ENCODE measurements at regions not wholly inside any gene's neighbourhood (a gene's known extent, or its start where the extent isn't known, plus 50 kb on each side); places are given as distances from the start of the nearest gene placed in this dataset.
"Not testable (repeated sequence)": the region's sequence is repeated elsewhere in the genome, so short reads cannot be mapped to it uniquely, and the experiment has no call there.

DNA sequence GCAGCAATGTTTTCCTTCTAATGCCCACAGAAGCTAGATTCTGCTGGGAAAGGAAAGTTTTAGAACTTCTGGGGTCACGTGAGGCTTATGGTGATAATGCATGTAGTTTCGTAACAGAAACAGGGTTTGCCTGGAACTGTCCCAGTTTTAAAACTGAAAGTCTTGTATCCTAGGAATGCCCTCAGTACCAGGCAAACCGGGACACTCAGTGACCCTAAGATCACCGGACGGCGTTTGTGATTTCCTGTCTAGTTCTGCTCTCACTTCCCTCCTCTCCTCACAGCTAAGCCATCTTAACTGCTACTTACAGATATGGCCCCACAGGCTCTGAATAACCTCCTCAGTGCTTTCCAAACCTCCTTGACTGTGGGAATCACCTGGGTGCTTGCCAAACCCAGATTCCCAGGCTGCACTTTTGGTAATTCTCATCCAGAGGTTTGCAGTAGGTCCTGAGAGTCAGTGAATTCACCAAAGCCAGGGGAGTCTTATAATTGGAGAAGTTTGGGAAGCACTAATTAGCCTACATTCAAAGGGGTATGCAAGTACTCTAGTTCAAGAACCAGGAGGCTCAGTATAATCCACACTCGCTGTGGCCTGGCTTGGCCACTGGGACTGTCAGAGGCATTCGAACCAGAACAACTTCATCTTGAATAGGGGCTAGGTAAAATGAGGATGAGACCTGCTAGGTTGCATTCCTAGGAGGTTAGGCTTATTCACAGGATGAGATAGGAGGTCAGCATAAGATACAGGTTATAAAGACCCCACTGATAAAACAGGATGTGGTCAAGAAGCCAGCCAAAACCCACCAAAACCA, 231.6 kb upstream of the MYLIP start:
- Histone ChIP-seq H3K36me3 (ENCODE audit: control insufficient read depth in 2 of 2, insufficient read depth in 2 of 2, low read length in 2 of 2) (no peaks in the 10 kb centered on the region), H3K27me3 (ENCODE audit: control insufficient read depth in 1 of 2, insufficient read depth in 2 of 2, low read length in 2 of 2) (no peaks in the 10 kb centered on the region), H3K9ac (ENCODE audit: low read length in 2 of 2) (peak overlapping the region in 1 of 2 donors; percentile 13), H3K27ac (ENCODE audit: low read length) (peak overlapping the region; percentile 24), H3K4me3 (ENCODE audit: low read length in 2 of 2) (peak overlapping the region; percentile 7 to 55), H3K9me3 (ENCODE audit: control insufficient read depth in 2 of 2, low read length in 2 of 2) (no peaks in the 10 kb centered on the region), H3K4me1 (ENCODE audit: control insufficient read depth, insufficient read depth, low read length) (peaks cover 11% of the 10 kb centered on the region)

DNA sequence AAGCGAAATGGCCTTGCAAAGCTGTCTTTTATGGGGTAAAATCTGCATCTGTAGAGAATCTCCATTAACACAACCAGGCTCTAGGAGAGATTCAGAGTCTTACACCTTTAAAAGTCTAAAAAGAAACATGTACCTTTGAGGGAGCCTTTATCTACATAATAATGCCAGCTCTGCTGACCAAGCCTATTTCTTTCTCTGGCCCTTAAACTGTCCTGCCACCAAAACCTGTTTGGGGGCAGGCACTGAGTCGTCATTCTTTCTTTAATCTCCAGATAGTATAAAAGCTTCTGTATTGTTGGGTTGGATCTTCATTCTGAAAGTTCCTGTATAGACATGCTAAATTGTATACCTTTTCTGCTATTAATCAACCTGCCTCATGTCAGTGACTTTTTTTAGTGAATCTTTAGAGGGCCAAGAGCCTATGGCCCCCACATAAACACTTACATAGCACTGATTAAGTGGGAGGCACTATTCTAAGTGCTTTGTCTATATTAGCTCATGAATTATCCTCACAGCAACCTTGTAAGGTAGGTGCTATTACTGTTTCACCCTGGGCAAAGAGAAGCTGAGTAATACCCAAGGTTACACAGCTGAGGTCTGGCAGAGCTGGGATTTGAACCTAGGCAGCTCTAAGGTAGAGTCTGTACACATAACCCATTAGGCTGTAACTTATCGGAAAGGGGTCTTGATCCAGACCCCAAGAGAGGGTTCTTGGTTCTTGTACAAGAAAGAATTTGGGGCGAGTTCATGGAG, 232.3 kb upstream of the DTNBP1 start:
- Histone ChIP-seq H3K27ac (ENCODE audit: low read length) (no peak overlapping the region), H3K4me1 (ENCODE audit: control insufficient read depth, insufficient read depth, low read length) (peaks cover 11% of the 10 kb centered on the region), H3K4me3 (ENCODE audit: low read length in 2 of 2) (no peak overlapping the region), H3K36me3 (ENCODE audit: control insufficient read depth in 2 of 2, insufficient read depth in 2 of 2, low read length in 2 of 2) (no peaks in the 10 kb centered on the region), H3K9ac (ENCODE audit: low read length in 2 of 2) (no peak overlapping the region), H3K9me3 (ENCODE audit: control insufficient read depth in 2 of 2, low read length in 2 of 2) (no peaks in the 10 kb centered on the region), H3K27me3 (ENCODE audit: control insufficient read depth in 1 of 2, insufficient read depth in 2 of 2, low read length in 2 of 2) (no peaks in the 10 kb centered on the region)

DNA sequence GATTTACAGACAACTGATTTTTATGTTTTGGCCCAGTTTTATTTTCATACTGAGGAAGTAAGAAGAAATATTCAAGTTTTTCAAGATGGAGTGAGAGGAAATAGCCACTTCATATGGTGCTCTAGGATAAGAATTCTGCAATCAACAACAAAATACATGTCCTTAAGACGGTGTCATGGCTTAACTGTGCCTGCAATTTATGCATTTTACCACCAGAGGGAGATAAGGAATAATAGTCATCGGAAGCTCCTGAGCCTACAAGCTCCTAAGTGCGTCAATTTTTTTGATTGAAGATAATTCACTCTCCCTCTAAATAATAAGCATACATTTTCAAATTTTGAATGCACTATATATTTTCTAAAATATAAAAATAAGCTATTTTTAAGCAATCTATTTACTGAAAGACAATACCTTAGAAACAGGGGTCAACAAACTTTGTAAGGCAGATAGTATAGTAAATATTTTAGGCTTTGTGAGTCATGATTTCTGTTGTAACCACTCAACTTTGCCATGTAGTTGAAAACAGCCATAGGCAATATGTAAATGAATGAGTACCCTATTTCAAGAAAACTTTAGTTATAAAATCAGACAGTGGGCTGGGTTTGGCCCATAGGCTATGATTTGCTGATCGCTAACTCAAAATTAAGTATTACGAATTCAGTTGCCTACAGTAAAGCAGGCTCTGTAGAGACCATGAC, 230.9 kb upstream of the DTNBP1 start:
- H3K4me1 ChIP-seq (ENCODE audit: control insufficient read depth, insufficient read depth, low read length), result peaks cover 11% of the 10 kb centered on the region
- no peak overlapping the region for H3K9ac ChIP-seq (ENCODE audit: low read length in 2 of 2)
- no peaks in the 10 kb centered on the region for H3K27me3 ChIP-seq (ENCODE audit: control insufficient read depth in 1 of 2, insufficient read depth in 2 of 2, low read length in 2 of 2)
- no peak overlapping the region for H3K4me3 ChIP-seq (ENCODE audit: low read length in 2 of 2)
- H3K36me3 ChIP-seq (ENCODE audit: control insufficient read depth in 2 of 2, insufficient read depth in 2 of 2, low read length in 2 of 2), result no peaks in the 10 kb centered on the region
- H3K9me3 ChIP-seq (ENCODE audit: control insufficient read depth in 2 of 2, low read length in 2 of 2), result no peaks in the 10 kb centered on the region
- H3K27ac ChIP-seq (ENCODE audit: low read length), result no peak overlapping the region

GRCh38 chr6:15892369-15892768, 229.5 kb upstream of the DTNBP1 start:
- H3K4me1 ChIP-seq (ENCODE audit: control insufficient read depth, insufficient read depth, low read length), result peaks cover 9% of the 10 kb centered on the region
- H3K27ac ChIP-seq (ENCODE audit: low read length), result no peak overlapping the region
- H3K27me3 ChIP-seq (ENCODE audit: control insufficient read depth in 1 of 2, insufficient read depth in 2 of 2, low read length in 2 of 2), result no peaks in the 10 kb centered on the region
- no peak overlapping the region for H3K4me3 ChIP-seq (ENCODE audit: low read length in 2 of 2)
- H3K9me3 ChIP-seq (ENCODE audit: control insufficient read depth in 2 of 2, low read length in 2 of 2), result no peaks in the 10 kb centered on the region
- no peak overlapping the region for H3K9ac ChIP-seq (ENCODE audit: low read length in 2 of 2)
- H3K36me3 ChIP-seq (ENCODE audit: control insufficient read depth in 2 of 2, insufficient read depth in 2 of 2, low read length in 2 of 2), result no peaks in the 10 kb centered on the region

DNA sequence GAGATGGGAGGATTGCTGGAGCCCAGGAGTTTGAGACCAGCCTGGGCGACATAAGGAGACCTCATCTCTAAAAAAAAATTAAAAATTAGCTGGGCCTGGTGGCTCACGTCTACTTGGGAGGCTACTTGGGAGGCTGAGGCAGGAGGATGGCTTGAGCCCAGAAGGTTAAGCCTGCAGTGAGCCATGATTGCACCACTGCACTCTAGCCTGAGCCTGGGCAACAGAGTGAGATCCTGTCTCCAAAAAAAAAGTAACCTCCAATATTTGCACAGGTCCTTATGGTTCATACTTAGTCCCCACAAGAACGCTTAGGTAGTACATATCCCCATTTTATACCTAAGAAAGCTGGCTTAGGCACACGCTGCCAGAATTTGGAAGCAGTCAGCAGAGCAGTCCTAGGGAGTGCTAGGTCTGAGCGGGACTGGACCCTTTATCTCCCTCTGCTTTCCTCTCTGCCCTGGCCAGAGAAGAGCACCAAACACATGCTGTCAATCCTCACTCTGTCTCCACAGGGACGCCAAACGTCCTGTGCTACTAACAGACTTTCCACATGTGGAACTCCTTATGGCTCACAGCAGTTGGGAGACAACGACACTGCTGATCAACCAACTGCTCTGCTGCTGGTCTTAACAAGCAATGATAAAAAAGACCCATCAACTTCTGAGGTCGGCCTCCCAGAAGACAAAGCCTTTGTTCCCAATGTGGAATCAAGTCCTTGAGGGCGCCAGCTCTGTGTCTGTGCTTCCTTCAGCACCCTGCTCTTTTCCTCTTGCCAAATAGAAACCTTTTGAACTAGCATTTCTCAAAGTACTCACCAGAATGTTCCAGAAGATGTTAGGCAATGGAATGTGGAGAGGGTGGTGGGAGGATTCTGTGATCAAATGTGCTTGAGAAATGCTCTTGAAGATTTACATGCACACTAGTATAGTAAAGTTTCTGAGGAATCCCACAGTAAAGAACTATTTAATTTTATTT, 226.3 kb upstream of the DTNBP1 start:
- Histone ChIP-seq H3K9me3 (ENCODE audit: control insufficient read depth in 2 of 2, low read length in 2 of 2) (no peaks in the 10 kb centered on the region), H3K4me1 (ENCODE audit: control insufficient read depth, insufficient read depth, low read length) (no peaks in the 10 kb centered on the region), H3K4me3 (ENCODE audit: low read length in 2 of 2) (no peak overlapping the region), H3K27ac (ENCODE audit: low read length) (no peak overlapping the region), H3K27me3 (ENCODE audit: control insufficient read depth in 1 of 2, insufficient read depth in 2 of 2, low read length in 2 of 2) (no peaks in the 10 kb centered on the region), H3K9ac (ENCODE audit: low read length in 2 of 2) (no peak overlapping the region), H3K36me3 (ENCODE audit: control insufficient read depth in 2 of 2, insufficient read depth in 2 of 2, low read length in 2 of 2) (no peaks in the 10 kb centered on the region)

GRCh38 chr6:15887491-15888461, 224.9 kb upstream of the DTNBP1 start:
- Histone ChIP-seq H3K9ac (ENCODE audit: low read length in 2 of 2) (no peak overlapping the region), H3K4me3 (ENCODE audit: low read length in 2 of 2) (no peak overlapping the region), H3K4me1 (ENCODE audit: control insufficient read depth, insufficient read depth, low read length) (no peaks in the 10 kb centered on the region), H3K36me3 (ENCODE audit: control insufficient read depth in 2 of 2, insufficient read depth in 2 of 2, low read length in 2 of 2) (no peaks in the 10 kb centered on the region), H3K9me3 (ENCODE audit: control insufficient read depth in 2 of 2, low read length in 2 of 2) (no peaks in the 10 kb centered on the region), H3K27me3 (ENCODE audit: control insufficient read depth in 1 of 2, insufficient read depth in 2 of 2, low read length in 2 of 2) (no peaks in the 10 kb centered on the region), H3K27ac (ENCODE audit: low read length) (no peak overlapping the region)

- Histone ChIP-seq H3K4me1 (ENCODE audit: control insufficient read depth, insufficient read depth, low read length) (no peaks in the 10 kb centered on the region), H3K27ac (ENCODE audit: low read length) (no peak overlapping the region), H3K9me3 (ENCODE audit: control insufficient read depth in 2 of 2, low read length in 2 of 2) (no peaks in the 10 kb centered on the region), H3K27me3 (ENCODE audit: control insufficient read depth in 1 of 2, insufficient read depth in 2 of 2, low read length in 2 of 2) (no peaks in the 10 kb centered on the region), H3K4me3 (ENCODE audit: low read length in 2 of 2) (no peak overlapping the region), H3K9ac (ENCODE audit: low read length in 2 of 2) (no peak overlapping the region), H3K36me3 (ENCODE audit: control insufficient read depth in 2 of 2, insufficient read depth in 2 of 2, low read length in 2 of 2) (no peaks in the 10 kb centered on the region)
Measured at GRCh38 chr6:15885624-15886023, 222.8 kb upstream of the DTNBP1 start.

GRCh38 chr6:15883593-15883992, 220.8 kb upstream of the DTNBP1 start:
- H3K4me3 ChIP-seq (ENCODE audit: low read length in 2 of 2); H3K27ac ChIP-seq (ENCODE audit: low read length); H3K9ac ChIP-seq (ENCODE audit: low read length in 2 of 2); H3K36me3 ChIP-seq (ENCODE audit: control insufficient read depth in 2 of 2, insufficient read depth in 2 of 2, low read length in 2 of 2); H3K9me3 ChIP-seq (ENCODE audit: control insufficient read depth in 2 of 2, low read length in 2 of 2); H3K4me1 ChIP-seq (ENCODE audit: control insufficient read depth, insufficient read depth, low read length); H3K27me3 ChIP-seq (ENCODE audit: control insufficient read depth in 1 of 2, insufficient read depth in 2 of 2, low read length in 2 of 2): not testable (repeated sequence)

DNA sequence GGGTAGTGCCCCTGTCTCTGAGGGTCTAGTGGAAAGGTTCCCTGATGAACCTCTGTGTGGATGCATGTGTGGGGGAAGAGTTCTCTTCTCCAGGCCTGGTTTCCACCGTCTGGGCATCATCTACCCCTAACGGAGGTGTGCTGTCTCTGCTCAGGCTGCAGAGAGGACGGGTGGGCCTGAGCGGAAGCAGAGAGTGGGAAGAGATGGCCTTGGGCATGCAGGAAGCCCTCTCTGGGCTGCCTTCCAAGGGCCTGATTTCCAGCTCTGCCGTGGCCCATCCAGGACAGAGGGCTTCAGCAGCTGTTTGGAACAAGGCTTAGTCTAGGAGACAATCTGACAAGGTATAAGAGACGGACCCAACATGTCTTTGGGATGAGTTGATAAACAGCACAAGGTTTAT, 220.1 kb upstream of the DTNBP1 start:
- Histone ChIP-seq H3K9ac (ENCODE audit: low read length in 2 of 2) (no peak overlapping the region), H3K4me3 (ENCODE audit: low read length in 2 of 2) (no peak overlapping the region), H3K4me1 (ENCODE audit: control insufficient read depth, insufficient read depth, low read length) (peaks cover 10% of the 10 kb centered on the region), H3K36me3 (ENCODE audit: control insufficient read depth in 2 of 2, insufficient read depth in 2 of 2, low read length in 2 of 2) (no peaks in the 10 kb centered on the region), H3K27me3 (ENCODE audit: control insufficient read depth in 1 of 2, insufficient read depth in 2 of 2, low read length in 2 of 2) (no peaks in the 10 kb centered on the region), H3K9me3 (ENCODE audit: control insufficient read depth in 2 of 2, low read length in 2 of 2) (no peaks in the 10 kb centered on the region), H3K27ac (ENCODE audit: low read length) (no peak overlapping the region)

Data from stomach smooth muscle (tissue), 2 donors.